ENCODE measurements at regions not wholly inside any gene's neighbourhood (a gene's known extent, or its start where the extent isn't known, plus 50 kb on each side); places are given as distances from the start of the nearest gene placed in this dataset.
"Not testable (repeated sequence)": the region's sequence is repeated elsewhere in the genome, so short reads cannot be mapped to it uniquely, and the experiment has no call there.

DNA sequence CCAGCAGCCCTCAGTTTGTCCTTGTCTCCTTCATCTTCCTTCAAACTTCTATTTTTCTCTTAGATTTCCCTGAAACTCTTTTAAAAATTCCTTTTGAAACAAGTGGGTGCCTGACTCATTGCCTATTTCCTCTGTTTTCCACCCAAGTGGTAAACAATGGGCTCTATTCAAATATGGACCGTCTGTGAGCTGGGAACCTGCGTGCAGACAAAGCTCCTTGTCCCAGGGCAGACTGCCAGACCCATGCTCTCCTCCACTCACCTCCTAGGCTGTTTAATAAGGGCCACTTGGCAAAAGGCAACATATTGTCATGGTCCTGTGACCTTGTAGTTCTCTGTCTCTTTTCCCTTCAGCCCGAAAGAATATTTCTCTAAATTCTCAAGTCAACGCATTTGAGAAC, 332.7 kb upstream of the THBS1 start:
- no peak for DNase-seq (ENCODE audit: low spot score)

GRCh38 chr15:39250001-39250400, 330.9 kb upstream of the THBS1 start:
- no peak for DNase-seq (ENCODE audit: low spot score)

DNA sequence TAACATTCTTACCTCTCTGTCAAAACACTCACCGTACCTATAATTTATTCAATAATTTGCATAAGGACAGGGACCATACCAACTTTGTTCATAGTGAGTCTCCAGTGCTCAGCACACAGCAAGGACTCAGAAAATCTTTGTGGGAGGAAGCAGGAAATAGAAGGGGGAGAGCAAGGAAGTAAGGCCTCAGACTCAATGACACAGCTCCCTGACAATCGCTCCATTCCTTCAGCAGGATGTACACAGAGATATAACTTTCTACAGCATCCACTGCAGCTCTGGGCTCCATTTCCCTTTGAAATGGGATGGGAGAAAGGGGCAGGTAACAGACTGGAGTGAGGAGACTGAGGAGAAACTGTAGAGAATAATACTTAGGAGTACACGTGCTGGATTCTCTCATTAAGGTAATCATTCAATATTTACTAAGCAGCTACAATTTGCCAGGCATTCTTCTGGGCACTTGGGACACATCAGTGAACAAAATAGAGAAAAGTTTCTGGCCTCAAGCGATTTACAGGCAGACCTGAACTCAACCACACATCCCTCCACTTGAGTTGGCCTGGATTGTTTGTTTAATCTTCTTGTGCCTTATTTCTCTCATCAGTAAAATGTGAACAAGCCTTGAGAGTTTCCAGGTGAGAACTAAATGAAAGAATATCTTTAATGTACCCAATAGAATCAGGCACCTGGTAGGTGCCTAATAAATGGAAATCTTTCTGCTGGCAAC, 330.3 kb upstream of the THBS1 start:
- no peak for DNase-seq (ENCODE audit: low spot score)

GRCh38 chr15:39251413-39252133, 329.3 kb upstream of the THBS1 start:
- DNase-seq (ENCODE audit: low spot score) = no peak

DNA sequence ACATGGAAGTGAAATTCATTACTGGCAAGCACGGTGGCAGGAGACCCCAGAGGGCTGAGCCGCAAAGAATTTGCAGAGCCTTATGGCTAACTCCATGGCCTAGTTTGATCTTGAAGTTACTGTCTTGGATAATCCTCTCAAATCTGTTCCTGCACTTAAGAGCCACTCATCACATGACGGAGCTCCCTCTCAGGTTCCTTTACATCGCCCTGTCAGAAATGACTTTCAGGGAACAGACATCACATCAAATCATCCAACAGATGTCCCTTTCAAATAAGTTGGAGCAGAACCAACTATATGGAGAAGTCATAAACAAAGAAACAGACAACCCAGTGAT, 328.8 kb upstream of the THBS1 start:
- no peak for DNase-seq (ENCODE audit: low spot score)

GRCh38 chr15:39253552-39253951, 327.3 kb upstream of the THBS1 start:
- no peak for DNase-seq (ENCODE audit: low spot score)

DNA sequence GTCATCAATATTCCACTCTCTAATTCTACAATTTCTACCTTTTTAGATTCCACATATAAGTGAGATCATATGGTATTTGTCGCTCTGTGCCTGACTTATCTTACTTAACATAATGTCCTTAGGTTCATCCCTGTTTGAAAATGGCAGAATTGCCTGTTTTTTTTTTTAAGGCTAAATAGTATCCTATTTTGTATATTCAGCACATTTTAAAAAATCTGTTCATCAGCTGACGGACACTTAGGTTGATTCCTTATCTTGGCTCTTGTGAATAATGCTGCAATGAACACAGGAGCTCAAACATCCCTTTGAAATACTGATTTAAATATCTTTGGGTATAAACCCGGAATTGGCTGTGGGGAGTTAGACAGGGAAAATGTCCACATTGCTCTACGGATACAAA, 326.7 kb upstream of the THBS1 start:
- no peak for DNase-seq (ENCODE audit: low spot score)

GRCh38 chr15:39255760-39256159, 325.1 kb upstream of the THBS1 start:
- DNase-seq (ENCODE audit: low spot score) = no peak

GRCh38 chr15:39260391-39260790, 320.5 kb upstream of the THBS1 start:
- DNase-seq (ENCODE audit: low spot score) = no peak

DNA sequence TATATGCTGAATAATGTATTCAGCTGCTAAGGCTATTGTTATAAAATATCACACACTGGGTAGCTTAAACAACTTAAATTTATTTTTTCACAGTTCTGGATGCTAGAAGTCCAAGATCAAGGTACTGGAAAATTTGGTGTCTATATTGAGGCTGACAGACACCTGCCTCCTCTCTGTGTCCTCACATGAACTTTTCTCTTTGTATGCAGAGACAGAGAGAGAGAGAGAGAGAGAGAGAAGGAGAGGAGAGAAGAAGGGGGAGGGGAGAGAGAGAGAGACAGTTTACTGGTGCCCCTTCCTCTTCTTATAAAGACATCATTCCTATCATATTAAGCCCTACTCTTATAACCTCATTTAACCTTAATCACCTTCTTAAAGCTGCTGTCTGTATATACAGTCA, 320.1 kb upstream of the THBS1 start:
- no peak for DNase-seq (ENCODE audit: low spot score)

GRCh38 chr15:39261397-39262183, 319.3 kb upstream of the THBS1 start:
- not testable (repeated sequence) for DNase-seq (ENCODE audit: low spot score)

- DNase-seq (ENCODE audit: low spot score) = not testable (repeated sequence)
These were observed 317.7 kb upstream of the THBS1 start for GRCh38 chr15:39262995-39263772.

- DNase-seq (ENCODE audit: low spot score) = no peak
These were observed 315.6 kb upstream of the THBS1 start for GRCh38 chr15:39265261-39265660.

DNA sequence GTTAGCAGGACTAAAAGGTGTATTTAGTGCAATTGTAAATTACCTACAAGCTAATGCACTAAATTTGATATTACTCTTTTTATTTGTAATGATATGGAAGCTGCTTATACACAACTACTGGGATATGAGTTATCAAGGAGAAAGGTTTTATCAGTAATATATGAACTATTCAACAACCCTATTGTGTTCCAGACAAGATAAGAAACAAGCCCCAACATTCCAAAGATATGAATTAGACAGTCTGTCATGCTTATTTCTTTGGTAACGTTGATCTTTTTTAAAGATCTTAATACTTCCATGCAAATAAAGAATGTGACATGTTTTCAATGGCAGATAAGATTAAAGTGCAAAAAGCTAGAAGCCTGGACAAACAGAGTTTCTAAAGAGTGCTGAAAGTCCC, 314.0 kb upstream of the THBS1 start:
- no peak for DNase-seq (ENCODE audit: low spot score)

- no peak for DNase-seq (ENCODE audit: low spot score)
These were observed 313.2 kb upstream of the THBS1 start for GRCh38 chr15:39267685-39268084.

GRCh38 chr15:39269352-39269751, 311.5 kb upstream of the THBS1 start:
- DNase-seq (ENCODE audit: low spot score) = no peak

DNA sequence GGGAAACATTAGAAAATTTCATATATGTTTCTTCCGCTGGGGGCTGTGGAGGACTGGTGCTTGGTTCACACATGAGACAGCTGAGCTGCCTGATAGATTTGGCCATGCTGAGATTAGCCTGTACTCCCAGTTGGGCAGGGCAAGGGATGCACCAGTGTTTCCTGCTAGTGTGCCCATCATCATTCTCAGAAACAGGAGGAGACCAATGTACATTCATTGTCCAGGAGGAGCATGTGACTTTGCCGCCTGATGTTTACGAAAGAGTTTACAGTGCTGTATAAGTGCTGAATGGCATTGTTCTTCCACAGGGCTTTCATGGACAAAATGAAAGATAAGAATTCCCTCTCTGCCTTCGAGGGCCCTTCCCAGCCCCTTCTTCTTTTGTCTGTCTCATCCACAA, 311.1 kb upstream of the THBS1 start:
- no peak for DNase-seq (ENCODE audit: low spot score)

DNA sequence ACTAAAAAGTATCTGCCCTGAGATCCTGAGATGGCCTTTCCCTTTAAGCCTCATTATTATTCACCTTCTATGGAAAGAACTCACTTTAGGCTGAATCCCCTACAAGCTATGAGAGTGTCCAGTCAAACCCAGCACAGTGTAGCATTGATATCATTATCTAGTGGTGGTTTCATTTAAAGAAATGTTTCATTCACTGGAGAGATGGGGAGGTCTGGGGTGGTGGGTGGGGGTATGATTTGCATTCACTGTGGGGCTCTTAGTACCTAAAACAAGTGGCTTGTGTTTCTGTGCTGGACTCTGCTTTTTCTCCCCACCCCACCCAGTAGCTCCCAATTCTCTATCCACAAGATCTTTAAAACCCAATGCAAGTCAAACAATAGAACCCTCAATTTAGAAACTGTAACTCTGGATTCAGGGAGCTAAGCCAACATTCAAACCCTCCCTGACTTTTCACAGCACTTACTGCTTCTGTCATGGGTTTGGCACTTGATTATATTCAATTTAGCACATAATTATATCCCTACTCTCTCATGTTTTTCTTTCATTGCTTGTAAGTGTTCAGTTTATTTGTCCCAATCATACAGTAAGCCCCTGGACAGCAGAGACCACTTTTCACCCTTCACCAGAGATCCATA, 310.5 kb upstream of the THBS1 start:
- DNase-seq (ENCODE audit: low spot score) = no peak

DNA sequence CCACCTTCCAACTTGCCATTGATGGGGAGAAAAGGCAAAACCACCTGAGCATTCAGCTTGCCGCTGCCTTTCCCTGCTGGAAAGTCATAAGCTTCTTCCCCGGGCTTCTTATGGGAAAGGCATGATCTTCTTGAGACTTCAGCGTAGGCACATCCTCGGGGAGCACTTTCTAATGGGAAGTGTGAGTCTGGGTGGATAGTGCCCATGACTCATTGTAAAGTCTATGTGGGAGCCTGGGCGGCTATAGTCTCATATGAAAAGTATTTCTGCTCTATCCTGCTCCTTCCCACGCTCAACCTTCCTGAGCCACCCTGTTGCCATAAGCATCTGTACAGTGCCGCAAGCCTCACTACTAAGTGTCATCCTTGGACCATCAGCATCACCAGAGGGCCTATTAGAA, 309.9 kb upstream of the THBS1 start:
- DNase-seq (ENCODE audit: low spot score) = no peak

DNA sequence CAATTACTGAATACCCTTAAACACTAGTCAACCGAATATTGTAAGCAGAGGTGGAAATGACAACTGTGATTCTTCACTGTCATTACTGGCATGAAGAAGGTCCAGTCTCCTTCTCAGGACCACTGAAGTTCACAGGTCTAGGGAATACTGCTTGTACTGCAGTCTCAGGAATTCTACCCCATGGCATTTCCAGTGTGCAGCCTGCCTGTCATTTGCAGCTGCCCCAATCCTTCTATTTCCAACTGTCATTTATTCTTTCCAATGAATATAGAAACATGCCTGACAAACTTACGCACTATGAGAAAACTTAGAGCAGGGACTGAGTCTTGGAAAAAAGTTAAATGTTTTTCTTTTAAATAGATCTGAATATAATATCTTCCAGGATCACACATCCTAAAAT, 308.0 kb upstream of the THBS1 start:
- DNase-seq (ENCODE audit: low spot score) = no peak

DNA sequence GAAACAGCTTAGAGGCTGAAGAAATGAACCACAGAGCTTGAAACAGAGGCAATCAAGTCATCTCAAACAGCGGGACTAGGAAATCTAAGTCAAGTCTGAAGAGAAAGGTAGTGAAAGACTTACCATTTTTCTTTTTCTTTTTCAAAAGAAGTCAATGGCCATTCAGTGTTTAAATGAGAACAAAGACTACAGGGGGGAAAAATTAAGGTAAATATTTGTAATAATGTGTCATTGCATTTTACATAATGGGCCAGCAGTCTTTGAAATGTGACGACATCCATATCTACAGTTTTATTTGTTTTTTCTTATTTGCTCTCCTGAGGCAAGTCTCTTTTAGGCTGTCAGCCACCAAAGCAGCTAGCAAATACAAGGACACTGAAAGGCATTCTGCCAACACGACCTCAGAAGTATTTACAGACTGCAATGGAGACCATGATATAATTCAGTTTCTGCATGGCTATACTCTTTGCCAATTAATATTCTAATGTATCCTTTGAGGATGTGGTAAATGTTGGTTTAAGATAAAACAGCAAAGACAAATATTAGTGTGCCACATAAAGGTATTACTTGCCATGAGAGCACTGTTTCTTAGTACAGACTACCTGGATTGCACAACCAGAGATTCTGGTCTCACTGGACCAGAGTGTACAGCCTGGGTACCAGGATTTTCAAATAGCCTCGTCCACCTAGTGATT, 307.0 kb upstream of the THBS1 start:
- DNase-seq (ENCODE audit: low spot score) = peak; percentile 16
